Caco-2 (cell line): ENCODE measurements at regions not wholly inside any gene's neighbourhood (a gene's known extent, or its start where the extent isn't known, plus 50 kb on each side); places are given as distances from the start of the nearest gene placed in this dataset.

Experiments
- BruUV-seq: library from RNA; stranded (reverse); fragments of 400-500 nt; replicated peaks from 2 replicates; lab custom pipeline; 2021; lab: Mats Ljungman, UMichigan
- CTCF ChIA-PET: fragments of 300-600 bp; sonication (Branson Sonifier 250); formaldehyde crosslinking; loops from one replicate; lab custom pipeline; 2022; ENCODE audit warnings: antibody characterized with exemption; lab: Charles Lee
- POLR2A ChIA-PET: fragments of 300-600 bp; sonication (Branson Sonifier 250); formaldehyde crosslinking; loops from one replicate; lab custom pipeline; 2022; ENCODE audit warnings: antibody characterized with exemption; lab: Charles Lee
- DNase-seq, 2 experiments: peaks; one replicate each; pipeline versions ENCODE4 v3.0.0 to v3.0.0-alpha.2; 2020 to 2022
- H3K27me3 ChIP-seq: replicated peaks from 2 replicates; pipeline ENCODE4 v1.6.0; 2011; ENCODE audit warnings: low read length; ENCODE audit not compliant: control insufficient read depth, insufficient read depth
- H3K36me3 ChIP-seq: 2 replicates; pipeline ENCODE4 v1.5.1; 2011; ENCODE audit warnings: low read length; ENCODE audit not compliant: control insufficient read depth, insufficient read depth
- H3K4me1 ChIP-seq: fragments of 250-450 bp; sonication (Bioruptor Pico); 2 replicates; pipeline ENCODE4 v1.5.1; 2020; ENCODE audit warnings: mild to moderate bottlenecking
- H3K4me3 ChIP-seq: 2 replicates; pipeline ENCODE4 v1.5.1; 2011; ENCODE audit warnings: low read depth, mild to moderate bottlenecking, control low read depth, low read length
- H3K9me3 ChIP-seq: fragments of 250-450 bp; sonication (Bioruptor Pico); 2 replicates; pipeline ENCODE4 v1.5.1; 2020; ENCODE audit warnings: mild to moderate bottlenecking, moderate library complexity
- H3K27ac Mint-ChIP-seq: one replicate; pipeline ENCODE4 v1.8.0; 2022; ENCODE audit warnings: mixed read lengths; ENCODE audit not compliant: unreplicated experiment
- H3K27me3 Mint-ChIP-seq: one replicate; pipeline ENCODE4 v1.8.0; 2022; ENCODE audit warnings: mixed read lengths; ENCODE audit not compliant: insufficient read depth, unreplicated experiment
- H3K36me3 Mint-ChIP-seq: one replicate; pipeline ENCODE4 v1.8.0; 2022; ENCODE audit warnings: mild to moderate bottlenecking, mixed read lengths; ENCODE audit not compliant: insufficient read depth, unreplicated experiment
- H3K4me1 Mint-ChIP-seq: one replicate; pipeline ENCODE4 v1.8.0; 2022; ENCODE audit warnings: low read depth, mixed read lengths; ENCODE audit not compliant: unreplicated experiment
- H3K4me3 Mint-ChIP-seq: one replicate; pipeline ENCODE4 v1.8.0; 2022; ENCODE audit warnings: mild to moderate bottlenecking, moderate library complexity, mixed read lengths; ENCODE audit not compliant: unreplicated experiment
- H3K9me3 Mint-ChIP-seq: one replicate; pipeline ENCODE4 v1.8.0; 2022; ENCODE audit warnings: mixed read lengths; ENCODE audit not compliant: unreplicated experiment
- CTCF ChIP-seq, 2 experiments: fragments of 200-600 bp in 1 of 2; IDR thresholded peaks; 1 replicate in 1 of 2; 2 replicates in 1 of 2; pipeline versions ENCODE4 v1.5.1 to v1.8.0; 2011 to 2022; ENCODE audit warnings: antibody characterized with exemption in 1 of 2, control low read depth in 1 of 2, inconsistent platforms in 1 of 2, low read depth in 1 of 2, low read length in 1 of 2, mild to moderate bottlenecking in 1 of 2, moderate library complexity in 1 of 2; ENCODE audit not compliant: insufficient read depth in 1 of 2, severe bottlenecking in 1 of 2, unreplicated experiment in 1 of 2
- intact Hi-C: fragments of 100-400 bp; cut with micrococcal nuclease; formaldehyde crosslinking; loops from one replicate; pipeline ENCODE4 v1.10.0; 2022; ENCODE audit not compliant: unreplicated experiment

DNA sequence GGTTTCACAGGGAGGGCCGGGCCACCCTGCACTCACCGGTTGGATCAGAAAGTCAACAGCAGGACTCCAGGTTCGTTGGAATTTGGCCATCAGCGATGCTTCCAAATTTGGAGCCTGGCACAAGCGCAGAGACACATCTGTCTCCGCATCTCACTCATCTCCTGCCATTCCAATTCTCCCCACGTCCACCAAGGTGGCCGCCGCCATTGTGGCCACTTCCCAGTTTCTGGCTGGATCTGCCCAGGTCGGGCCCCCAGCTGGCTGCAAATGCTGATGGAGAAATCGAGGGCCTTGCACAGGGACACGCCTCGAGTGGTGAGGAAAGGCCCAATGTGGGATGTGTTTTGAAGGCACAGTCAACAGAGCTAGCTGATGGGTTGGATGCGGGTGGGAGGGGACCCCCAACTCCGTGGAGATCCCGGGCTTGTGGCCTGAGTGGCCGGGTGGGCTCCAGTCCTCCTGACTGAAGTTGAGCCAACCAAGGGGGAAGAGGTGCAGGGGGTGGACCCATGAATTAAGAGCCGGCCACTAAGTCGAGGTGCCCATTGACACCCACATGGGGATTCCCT, 102.7 kb downstream of the CRYAA start:
- H3K27me3 ChIP-seq: no peaks in the 10 kb centered on the region
- no TSS peak for BruUV-seq
- no peak for DNase-seq
- H3K4me3 ChIP-seq: no peak overlapping the region
- peaks cover 28% of the 10 kb centered on the region for H3K4me1 ChIP-seq
- H3K4me1 Mint-ChIP-seq: peaks cover 5% of the 10 kb centered on the region
- POLR2A ChIA-PET: no interaction called here
- H3K27me3 Mint-ChIP-seq: no peaks in the 10 kb centered on the region
- no peaks in the 10 kb centered on the region for H3K36me3 ChIP-seq
- H3K9me3 Mint-ChIP-seq: no peaks in the 10 kb centered on the region
- CTCF ChIA-PET: no interaction called here
- H3K27ac Mint-ChIP-seq: no peak overlapping the region
- intact Hi-C loops: no loop called here
- H3K36me3 Mint-ChIP-seq: no peaks in the 10 kb centered on the region
- TF ChIP-seq CTCF (IDR thresholded peaks at IDR 0.05; ENCODE audit: insufficient read depth in 1 of 2, low read depth in 1 of 2, low read length in 1 of 2, severe bottlenecking in 1 of 2, unreplicated experiment in 1 of 2): no peak
- no peaks in the 10 kb centered on the region for H3K9me3 ChIP-seq
- no peak overlapping the region for H3K4me3 Mint-ChIP-seq

GRCh38 chr21:43270800-43271301, 102.0 kb downstream of the CRYAA start:
- H3K36me3 ChIP-seq: no peaks in the 10 kb centered on the region
- POLR2A ChIA-PET: no interaction called here
- H3K4me3 Mint-ChIP-seq: no peak overlapping the region
- no peaks in the 10 kb centered on the region for H3K9me3 Mint-ChIP-seq
- BruUV-seq: no TSS peak
- peaks cover 28% of the 10 kb centered on the region for H3K4me1 ChIP-seq
- H3K4me3 ChIP-seq: no peak overlapping the region
- TF ChIP-seq CTCF (IDR thresholded peaks at IDR 0.05; ENCODE audit: insufficient read depth in 1 of 2, low read depth in 1 of 2, low read length in 1 of 2, severe bottlenecking in 1 of 2, unreplicated experiment in 1 of 2): no peak
- H3K36me3 Mint-ChIP-seq: no peaks in the 10 kb centered on the region
- H3K27me3 ChIP-seq: no peaks in the 10 kb centered on the region
- H3K4me1 Mint-ChIP-seq: peaks cover 5% of the 10 kb centered on the region
- CTCF ChIA-PET: no interaction called here
- no peaks in the 10 kb centered on the region for H3K27me3 Mint-ChIP-seq
- intact Hi-C loops: no loop called here
- H3K9me3 ChIP-seq: no peaks in the 10 kb centered on the region
- H3K27ac Mint-ChIP-seq: no peak overlapping the region
- no peak for DNase-seq

GRCh38 chr21:43269957-43270705, 101.3 kb downstream of the CRYAA start:
- no peak for TF ChIP-seq CTCF (IDR thresholded peaks at IDR 0.05; ENCODE audit: insufficient read depth in 1 of 2, low read depth in 1 of 2, low read length in 1 of 2, severe bottlenecking in 1 of 2, unreplicated experiment in 1 of 2)
- Histone ChIP-seq H3K4me3 (no peak overlapping the region), H3K9me3 (no peaks in the 10 kb centered on the region), H3K27me3 (no peaks in the 10 kb centered on the region), H3K4me1 (peaks cover 27% of the 10 kb centered on the region), H3K36me3 (no peaks in the 10 kb centered on the region)
- Mint-ChIP-seq H3K36me3 (no peaks in the 10 kb centered on the region), H3K27ac (no peak overlapping the region), H3K9me3 (no peaks in the 10 kb centered on the region), H3K27me3 (no peaks in the 10 kb centered on the region), H3K4me3 (no peak overlapping the region), H3K4me1 (peaks cover 5% of the 10 kb centered on the region)
- no peak for DNase-seq
- ChIA-PET POLR2A (no interaction called here), CTCF (no interaction called here)
- intact Hi-C loops: no loop called here
- BruUV-seq: no TSS peak
